KG1 (cell line): ENCODE measurements at regions not wholly inside any gene's neighbourhood (a gene's known extent, or its start where the extent isn't known, plus 50 kb on each side); places are given as distances from the start of the nearest gene placed in this dataset.
"Not testable (repeated sequence)": the region's sequence is repeated elsewhere in the genome, so short reads cannot be mapped to it uniquely, and the experiment has no call there.

Experiments
- DNase-seq: peaks from one replicate; lab custom pipeline; 2025; lab: John Stamatoyannopoulos, UW

DNA sequence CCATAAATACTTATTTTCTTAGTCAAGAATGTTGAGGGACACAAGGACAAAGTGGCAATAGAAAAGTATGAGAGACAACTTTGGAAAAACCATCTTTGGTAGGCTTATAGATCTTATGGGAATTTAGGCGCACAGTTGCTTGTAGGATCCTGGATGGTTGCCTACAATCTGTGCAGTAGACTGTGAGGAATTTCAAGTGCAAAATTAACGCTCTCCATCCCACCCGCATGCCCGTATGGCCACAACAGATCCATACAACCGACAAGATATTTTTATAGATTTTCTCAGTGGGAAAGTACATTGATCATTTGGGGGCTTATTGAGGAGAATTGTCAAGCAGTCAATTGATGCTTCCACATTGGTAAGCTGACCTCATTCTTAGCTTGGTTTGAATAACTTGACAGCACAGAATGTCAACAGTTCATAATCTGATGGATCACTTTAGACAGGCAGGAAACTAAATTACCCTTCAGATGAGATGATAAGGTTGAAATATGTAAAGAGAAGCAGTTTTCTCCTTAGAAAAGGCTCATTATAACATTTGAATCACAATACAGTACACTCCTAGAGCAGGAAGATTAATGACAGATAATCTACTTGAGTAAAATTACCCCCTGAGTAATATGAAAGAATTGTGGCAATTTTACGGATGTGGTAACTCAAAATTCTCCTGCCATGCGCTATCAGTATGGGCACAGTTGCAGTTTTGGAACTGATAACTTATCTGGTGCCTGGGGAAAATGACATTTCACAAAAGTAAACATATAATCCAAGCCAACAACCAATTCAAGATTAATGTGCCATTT, 479.7 kb downstream of the KIF20B start:
- DNase-seq = no peak

DNA sequence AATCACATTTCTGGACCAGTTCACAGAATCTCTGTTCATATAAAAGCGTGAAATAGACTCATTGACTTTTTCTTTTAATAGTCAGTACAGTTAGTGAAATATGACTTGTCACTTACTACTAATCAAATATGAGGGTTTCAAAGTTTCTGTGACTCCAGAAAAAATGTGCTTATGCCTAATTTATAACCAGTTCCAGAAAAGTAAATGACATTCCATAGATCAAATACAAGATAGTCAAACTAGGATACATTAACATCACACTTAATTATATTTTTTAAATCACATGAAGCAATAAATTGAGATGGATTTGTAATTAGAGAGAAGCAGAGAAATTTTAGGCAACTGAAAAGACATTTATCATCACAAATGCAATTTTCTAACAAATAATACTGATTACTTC, 491.4 kb downstream of the KIF20B start:
- DNase-seq = no peak

DNA sequence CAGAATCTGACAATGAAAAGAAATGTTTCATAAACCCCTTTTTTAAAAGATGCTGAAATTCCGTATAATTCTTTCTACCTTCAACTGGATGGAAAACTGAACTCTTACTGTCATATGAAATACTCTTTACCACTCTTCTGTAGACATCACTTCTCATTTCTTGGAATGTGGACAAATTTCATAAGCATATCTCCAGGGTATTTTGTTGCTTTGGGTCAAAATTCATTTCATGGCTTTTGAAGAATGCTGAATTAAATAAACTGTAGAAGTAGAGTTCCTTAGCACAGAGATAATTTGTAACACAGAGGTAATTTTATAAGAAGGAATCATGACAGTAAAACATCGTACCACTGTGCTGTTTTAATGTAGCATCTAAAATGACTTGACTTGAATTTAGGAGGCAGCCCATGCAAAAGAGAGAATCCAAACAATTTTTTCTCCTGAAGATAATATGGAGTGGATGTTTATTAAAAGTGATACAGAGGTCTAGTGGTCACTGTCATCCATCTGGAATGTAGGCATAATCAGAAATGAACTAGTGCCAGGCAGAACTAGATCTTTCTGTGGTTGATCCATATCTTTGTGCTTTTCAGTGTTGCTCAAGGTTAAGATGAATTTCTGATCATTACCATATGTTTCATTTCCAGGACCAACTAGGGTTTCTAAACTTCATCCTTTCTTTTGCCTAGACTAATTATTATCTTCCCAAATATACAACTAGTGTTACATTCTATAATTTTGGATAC, 492.0 kb downstream of the KIF20B start:
- no peak for DNase-seq

DNA sequence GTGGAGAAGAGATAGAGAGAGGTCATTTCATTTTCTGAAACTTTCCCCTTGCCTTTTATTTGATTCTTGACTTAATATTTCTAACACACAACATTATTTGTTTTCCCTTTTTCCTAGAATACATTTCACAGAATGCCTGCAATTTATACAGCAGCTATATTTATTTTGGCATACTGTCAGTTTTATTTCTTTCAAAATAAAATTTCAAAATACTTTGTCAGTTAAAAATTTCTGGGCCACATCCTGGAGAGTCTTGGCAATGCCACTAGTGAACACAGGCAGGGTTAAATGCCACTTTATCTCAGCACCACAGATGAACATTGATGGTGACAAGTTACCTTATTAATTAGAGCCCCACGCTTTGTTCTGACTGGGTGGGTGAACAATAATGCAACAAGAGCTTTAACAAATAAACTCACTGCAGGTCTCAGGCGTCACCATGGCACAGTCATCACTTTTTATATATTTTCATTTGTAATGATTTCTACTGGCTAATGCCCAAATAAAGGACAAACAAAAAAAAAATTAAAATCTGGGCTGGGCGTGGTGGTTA, 494.0 kb downstream of the KIF20B start:
- DNase-seq = no peak

DNA sequence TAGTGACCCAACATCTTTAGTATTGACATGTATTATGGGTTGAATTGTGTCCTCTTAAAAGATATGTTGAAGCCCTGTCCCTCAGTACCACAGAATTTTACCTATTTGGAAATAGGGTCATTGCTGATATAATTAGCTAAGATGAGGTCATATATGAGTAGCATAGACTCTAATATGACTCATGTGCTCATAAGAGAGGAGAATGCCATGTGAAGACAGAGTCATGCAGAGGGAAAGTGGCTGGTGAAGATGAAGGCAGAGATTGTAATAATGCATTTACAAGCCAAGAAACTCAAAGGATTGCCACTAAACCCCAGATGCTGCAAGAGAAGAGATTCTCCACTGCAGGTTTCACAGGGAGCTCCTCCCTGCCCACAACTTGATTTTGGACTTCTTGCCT, 496.4 kb downstream of the KIF20B start:
- no peak for DNase-seq

DNA sequence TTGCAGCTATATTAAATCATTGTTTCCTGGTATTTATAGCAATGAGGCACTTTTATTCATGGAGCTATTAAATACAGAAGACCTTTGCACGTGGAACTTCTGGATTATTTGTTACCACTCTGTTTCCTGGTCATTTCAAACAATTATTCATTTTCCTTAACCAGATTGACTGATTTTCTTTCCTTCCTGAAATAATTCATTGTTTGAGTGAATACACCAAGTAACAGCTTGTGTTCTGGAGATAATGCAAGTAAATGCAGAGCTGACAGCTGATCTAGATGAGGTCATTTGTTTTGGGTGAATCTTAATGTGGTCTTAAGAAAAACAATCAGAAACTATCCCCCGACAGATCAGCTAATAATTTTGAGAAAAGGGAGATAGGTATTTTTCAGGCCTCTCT, 497.7 kb downstream of the KIF20B start:
- DNase-seq = no peak

DNA sequence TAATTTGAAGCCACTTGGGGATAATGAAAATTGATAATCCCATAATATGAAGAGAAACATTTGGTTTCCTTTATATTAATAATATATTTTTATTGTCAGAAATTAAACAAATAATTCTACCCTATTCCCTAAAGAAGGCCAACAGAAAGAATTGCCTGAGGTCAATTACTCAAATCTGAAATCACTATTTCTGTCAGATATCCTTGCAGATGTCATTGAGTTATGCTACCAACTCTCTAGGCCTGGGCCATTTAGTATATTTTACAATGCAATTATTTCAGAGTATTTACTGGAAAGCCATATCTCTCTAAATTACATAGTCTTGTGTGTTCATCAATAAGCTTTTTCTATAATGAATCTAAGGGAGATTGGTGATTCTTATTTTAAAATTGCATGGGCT, 498.1 kb downstream of the KIF20B start:
- DNase-seq = no peak

DNA sequence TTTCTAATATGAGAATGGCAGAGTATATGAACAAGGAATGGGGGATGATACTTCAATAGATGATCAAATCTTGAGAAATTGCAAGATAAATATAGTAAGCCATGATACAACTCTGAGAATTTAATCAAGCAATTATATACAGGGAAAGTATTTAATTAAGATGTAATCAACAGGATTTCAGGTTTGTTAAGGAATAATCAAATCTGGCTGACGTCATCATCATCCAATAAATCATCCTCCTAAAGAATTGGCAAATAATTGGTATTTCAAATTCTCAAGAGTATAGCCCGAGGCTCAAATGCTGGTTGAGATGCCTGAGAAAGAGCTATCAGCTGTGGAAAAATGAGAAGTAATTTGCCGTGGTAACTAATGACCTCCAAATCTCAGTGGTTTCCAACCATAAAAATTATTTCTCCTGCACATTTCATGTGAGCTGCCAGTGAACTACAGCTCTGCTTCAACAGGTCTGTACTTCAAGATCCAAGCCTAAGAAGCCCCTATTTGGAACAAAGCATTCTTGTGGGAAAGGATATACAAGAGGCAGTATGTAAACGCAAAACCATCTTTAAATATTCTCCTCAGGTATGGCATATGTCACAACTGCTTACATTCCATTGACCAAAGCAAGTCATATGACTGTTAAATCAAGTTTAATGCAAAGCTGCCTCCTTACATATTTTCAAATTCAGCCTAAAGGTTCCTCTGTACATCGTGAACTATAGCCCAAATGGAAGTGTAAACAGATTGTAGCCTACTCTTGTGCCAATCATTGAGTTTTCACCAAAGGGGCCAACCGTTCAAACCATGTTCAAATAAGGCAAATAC, 503.0 kb downstream of the KIF20B start:
- DNase-seq = no peak

DNA sequence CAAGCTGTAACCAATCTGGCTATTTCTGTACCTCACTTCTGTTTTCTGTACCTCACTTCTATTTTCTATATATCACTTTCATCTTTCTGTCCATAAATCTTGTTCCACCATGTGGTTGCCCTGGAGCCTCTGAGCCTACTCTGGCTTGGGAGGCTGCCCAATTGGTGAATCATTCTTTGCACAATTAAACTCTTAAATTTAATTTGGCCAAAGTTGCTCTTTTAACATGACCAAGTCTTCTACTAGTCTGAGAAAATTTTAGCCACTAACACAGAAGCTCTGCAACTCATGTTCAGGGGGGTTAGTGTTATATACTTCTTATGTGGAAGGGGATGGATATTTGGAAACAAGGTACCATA, 503.5 kb downstream of the KIF20B start:
- DNase-seq = no peak

DNA sequence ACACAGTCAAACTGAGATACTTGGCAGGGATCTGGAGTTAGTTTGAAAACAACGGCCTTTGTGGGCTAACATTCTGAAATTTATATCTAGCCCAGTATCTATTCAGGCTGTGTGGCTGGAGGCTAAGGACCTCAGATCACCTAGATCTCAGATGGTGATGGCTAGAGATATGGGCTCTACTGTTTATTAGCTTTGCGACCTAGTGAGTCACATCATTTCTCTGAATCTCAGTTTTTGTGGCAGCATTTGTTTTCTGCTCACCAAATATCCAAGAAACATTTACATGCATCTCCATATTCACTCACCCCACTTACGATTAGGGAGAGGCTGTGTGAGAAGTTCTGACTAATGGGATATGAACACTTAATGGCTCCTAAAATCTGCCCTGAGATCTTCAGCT, 503.9 kb downstream of the KIF20B start:
- no peak for DNase-seq

DNA sequence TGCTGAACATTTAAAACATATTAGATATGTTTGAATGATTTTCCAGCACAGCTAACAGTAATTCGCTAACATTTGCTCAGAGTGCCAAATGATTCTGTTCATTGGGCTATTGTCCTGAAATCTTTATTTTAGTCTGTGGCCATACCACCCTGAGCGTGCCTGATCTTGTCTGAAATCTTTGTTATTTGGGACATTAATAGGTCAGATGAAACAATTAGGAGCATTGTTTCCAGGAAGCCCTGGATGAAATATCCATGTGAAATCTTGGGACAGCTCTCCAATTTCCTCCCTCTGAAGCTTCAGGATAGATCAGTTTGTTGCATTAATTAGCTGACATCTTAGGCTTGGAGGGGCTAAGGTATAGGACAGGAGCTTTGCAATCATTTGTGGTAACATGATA, 512.0 kb downstream of the KIF20B start:
- DNase-seq = no peak

DNA sequence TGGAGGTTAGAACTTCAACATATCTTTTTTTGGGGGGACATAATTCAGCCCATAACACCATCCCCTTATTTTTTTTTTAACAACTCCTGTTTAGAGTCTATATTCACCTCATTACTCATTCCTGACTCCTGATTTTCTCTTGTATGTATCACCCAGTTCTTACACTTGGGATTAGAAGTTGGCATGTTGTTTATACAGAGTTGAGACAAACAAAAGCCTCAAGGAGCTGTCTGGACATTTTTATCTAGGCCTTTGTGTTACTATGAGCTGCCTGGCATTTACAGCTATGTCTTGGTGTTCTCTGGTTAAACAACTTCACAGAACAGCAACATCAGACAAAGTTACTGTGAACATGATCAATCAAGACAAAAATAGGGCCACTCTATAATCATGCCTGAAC, 517.5 kb downstream of the KIF20B start:
- no peak for DNase-seq

DNA sequence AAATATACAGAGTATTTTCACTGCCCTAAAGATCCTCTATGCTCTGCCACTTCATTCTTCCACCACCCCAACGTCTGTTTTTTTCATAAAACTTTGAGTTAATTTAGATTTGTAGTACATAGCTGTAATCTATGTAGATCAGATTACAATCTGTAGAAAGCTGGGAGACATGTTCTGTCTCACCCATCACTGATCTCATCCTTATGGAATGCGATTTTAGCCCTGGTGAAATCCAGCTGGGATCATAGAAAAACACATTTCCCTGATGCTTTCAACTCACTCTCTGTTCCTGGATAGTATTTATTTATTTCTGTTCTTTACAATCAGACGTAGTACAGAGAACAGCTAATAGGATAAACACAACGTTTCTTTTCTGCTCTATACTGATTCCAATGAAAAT, 521.0 kb downstream of the KIF20B start:
- no peak for DNase-seq

DNA sequence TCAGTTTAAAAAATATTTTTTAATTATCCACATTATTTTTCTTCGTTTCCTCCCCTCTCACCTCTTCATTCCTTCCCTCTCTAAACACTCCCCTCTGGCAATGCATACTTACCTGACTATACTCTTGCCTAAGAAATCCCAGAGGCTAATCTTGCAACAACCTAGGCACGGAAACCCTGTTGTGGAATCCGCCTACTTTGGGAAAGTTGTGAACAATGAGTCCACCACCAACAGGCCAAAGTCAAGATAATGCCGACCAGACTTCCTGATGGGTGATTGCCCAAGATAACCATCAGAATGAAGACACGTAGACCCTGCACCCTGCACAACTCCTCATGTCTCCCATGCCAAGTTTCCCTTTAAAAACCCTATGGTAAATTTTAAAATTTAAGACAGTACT, 521.5 kb downstream of the KIF20B start:
- DNase-seq = no peak

DNA sequence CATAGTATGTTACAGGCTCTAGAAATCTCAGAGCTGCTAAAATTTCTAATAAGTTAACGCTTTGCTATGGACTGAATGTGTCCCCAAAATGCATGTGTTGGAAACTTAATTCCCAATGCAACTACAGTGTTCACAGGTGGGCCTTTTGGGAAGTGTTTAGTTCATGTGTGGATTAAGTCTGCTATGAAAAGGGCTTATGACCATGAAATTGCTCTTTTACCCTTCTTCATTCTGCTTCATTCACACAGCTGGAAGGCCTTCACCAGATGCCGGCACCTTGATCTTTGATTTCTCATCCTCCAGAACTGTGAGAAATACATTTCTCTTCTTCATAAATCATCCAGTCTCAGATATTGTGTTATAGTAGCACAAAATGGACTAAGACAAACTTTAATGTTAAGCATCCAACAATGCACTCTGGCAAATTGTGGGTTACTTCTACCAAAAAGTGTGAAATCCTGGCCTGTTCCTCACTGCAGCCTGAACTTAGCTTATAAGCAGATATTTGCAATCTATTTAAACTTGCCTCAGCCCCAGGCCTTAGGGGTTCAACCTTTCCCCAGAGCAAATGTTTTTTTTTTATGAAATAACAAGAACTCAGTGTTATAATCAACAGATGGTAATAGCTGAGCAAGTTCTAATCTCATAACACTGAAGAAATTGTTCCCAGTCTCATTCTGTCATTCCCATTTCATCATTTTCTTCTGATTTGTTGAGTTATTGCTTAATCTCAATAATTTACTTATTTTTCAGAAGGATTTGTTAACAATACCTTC, 523.6 kb downstream of the KIF20B start:
- DNase-seq = no peak

DNA sequence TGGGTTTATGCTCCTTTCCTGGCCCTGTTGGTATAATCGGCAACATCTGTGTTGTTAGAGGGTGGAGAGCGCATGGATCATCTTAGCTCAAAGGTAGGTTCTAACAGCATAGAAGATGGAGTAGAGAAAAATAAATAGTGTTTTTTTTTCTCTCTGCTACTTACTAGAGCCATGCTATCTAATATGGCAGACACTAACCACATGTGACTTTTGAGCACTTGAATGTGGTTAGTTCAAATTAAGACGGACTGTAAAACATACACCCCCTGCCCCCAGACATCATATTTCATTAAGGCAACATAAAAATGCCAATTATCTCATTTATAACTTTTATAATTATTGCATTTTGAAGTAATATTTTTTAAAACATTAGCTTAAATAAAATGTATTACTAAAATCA, 525.1 kb downstream of the KIF20B start:
- no peak for DNase-seq

DNA sequence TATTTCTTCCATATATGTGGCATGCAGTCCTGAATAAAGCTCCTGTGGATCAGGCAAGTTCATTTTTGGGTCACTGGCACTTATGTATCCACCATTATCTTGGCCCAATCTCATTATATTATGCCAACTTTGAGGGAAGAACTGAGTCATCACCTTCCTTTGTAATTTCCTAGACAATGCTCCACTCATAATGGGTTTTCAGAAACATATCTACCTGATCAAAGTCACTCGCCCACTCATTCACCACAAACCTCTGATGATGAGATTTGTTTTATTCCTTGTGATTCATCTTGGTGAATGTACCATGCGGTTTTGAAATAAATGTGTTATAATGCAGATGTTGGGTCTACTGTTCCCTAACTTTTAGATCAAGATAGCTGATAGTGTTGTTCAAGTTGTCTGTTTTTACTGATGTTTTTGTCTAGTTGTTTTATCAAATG, 525.8 kb downstream of the KIF20B start:
- DNase-seq = peak; percentile 0

DNA sequence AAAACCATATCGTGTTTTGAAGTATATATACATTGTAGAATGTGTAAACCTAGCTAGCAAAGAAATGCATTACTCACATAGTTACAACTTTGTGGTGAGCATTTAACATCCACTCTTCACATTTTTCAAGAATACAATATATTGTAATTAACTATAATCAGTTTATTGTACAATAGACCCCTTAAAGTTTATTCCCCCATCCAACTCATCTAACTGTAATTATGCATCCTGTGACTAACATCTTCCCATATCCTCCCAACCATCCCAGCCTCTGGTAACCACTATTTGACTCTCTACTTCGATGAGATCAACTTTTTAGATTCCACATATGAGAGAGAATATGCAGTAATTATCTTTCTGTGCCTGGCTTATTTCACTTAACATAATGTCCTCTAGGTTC, 526.4 kb downstream of the KIF20B start:
- DNase-seq = no peak

DNA sequence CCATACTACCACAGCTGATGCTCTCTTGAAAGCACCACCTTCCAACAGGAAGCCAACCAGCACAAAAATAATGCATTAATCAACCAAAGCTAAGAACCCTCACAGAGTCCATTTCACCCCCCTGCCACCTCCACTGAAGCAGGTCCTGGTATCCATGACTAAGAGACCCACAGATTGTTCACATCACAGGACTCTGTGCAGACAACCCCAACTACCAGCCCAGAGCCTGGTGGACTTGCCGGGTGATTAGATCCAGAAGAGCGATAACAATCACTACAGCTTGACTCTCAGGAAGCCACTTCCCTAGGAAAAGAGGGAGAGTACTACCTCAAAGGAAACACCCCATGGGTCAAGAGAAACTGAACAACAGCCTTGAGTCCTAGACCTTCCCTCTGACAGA, 528.1 kb downstream of the KIF20B start:
- DNase-seq = no peak

DNA sequence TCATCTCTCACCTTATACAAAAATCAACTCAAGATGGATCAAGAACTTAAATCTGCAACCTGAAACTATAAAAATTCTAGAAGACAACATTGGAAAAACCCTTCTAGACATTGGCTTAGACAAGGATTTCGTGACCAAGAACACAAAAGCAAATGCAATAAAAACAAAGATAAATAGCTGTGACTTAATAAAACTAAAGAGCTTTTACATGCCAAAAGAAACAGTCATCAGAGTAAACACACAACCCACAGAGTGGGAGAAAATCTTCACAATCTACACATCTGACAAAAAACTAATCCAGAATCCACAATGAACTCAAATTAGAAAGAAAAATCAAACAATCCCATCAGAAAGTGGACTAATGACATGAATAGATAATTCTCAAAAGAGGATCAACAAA, 532.4 kb downstream of the KIF20B start:
- not testable (repeated sequence) for DNase-seq

DNA sequence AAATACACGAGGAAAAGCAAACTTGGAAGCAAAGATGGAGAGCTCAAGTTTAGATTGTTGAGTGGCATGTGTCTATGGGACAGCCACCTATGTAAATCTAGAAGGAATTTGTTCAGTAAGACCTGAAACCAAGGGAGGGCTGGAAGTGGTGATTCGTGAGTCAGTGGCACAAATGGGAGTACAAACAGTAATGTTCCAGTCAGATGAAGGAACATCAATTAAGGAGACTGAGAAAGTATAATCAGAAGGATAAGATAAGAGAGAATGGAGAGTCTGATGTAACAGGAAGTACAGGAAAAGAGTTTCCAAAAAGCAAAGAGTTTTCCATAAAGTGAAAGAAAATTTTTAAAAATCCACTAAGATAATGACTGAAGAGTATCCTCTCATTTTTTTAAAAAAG, 544.2 kb downstream of the KIF20B start:
- no peak for DNase-seq

DNA sequence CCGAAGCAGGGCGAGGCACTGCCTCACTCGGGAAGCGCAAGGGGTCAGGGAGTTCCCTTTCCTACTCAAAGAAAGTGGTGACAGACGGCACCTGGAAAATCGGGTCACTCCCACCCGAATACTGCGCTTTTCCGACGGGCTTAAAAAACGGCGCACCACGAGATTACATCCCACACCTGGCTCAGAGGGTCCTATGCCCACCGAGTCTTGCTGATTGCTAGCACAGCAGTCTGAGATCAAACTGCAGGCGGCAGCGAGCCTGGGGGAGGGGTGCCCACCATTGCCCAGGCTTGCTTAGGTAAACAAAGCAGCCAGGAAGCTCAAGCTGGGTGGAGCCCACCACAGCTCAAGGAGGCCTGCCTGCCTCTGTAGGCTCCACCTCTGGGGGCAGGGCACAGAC, 549.4 kb downstream of the KIF20B start:
- DNase-seq = not testable (repeated sequence)
